Naive thymus-derived CD4-positive, alpha-beta T cell (primary cell): ENCODE measurements at regions not wholly inside any gene's neighbourhood (a gene's known extent, or its start where the extent isn't known, plus 50 kb on each side); places are given as distances from the start of the nearest gene placed in this dataset.

Experiments used
- ATAC-seq: fragments of 150-1000 bp; cut with Tn5 transposase; 2 replicates; pipeline ENCODE4 v1.10.0; 2021; ENCODE audit warnings: mild to moderate bottlenecking, moderate library complexity
- CTCF ChIA-PET: fragments of 350-600 bp; sonication (Branson Sonifier 250); formaldehyde crosslinking; loops from one replicate; lab custom pipeline; 2021; ENCODE audit warnings: antibody characterized with exemption; lab: Charles Lee
- POLR2A ChIA-PET: fragments of 350-600 bp; sonication (Branson Sonifier 250); formaldehyde crosslinking; loops from one replicate; lab custom pipeline; 2021; ENCODE audit warnings: antibody characterized with exemption, inconsistent platforms; lab: Charles Lee
- DNase-seq, 9 donors: peaks; one replicate each; pipeline versions ENCODE4 v3.0.0 to v3.0.0-alpha.2; 2020 to 2022; ENCODE audit warnings: mixed read lengths in 1 of 9
- H3K27ac ChIP-seq: one replicate; pipeline ENCODE4 v1.7.0; 2013; ENCODE audit warnings: mild to moderate bottlenecking, low read depth, low read length, moderate library complexity
- H3K27me3 ChIP-seq, 2 donors: one replicate each; pipeline ENCODE4 v1.7.0; 2013; ENCODE audit warnings: low read length in 2 of 2, mild to moderate bottlenecking in 2 of 2, moderate library complexity in 2 of 2; ENCODE audit not compliant: control insufficient read depth in 2 of 2, insufficient read depth in 2 of 2
- H3K36me3 ChIP-seq, 3 experiments: 1 replicate in 2 of 3; 2 replicates in 1 of 3; pipeline ENCODE4 v1.7.0; 2013; ENCODE audit warnings: low read length in 3 of 3, mild to moderate bottlenecking in 3 of 3, moderate library complexity in 1 of 3; ENCODE audit not compliant: insufficient read depth in 3 of 3, control insufficient read depth in 2 of 3
- H3K4me1 ChIP-seq, 2 donors: one replicate each; pipeline ENCODE4 v1.7.0; 2013; ENCODE audit warnings: low read length in 2 of 2, mild to moderate bottlenecking in 2 of 2, moderate library complexity in 1 of 2; ENCODE audit not compliant: control insufficient read depth in 2 of 2, insufficient read depth in 2 of 2
- H3K4me3 ChIP-seq: 2 replicates; pipeline ENCODE4 v1.7.0; 2013; ENCODE audit warnings: mild to moderate bottlenecking, low read length
- H3K9me3 ChIP-seq, 3 experiments: 1 replicate in 2 of 3; 2 replicates in 1 of 3; pipeline ENCODE4 v1.7.0; 2013; ENCODE audit warnings: low read length in 3 of 3; ENCODE audit not compliant: control insufficient read depth in 2 of 3
- H3K27ac Mint-ChIP-seq, 9 donors: one replicate each; pipeline ENCODE4 v1.8.0; 2020 to 2022; ENCODE audit warnings: mixed read lengths in 9 of 9, mild to moderate bottlenecking in 8 of 9, moderate library complexity in 5 of 9, inconsistent platforms in 2 of 9
- H3K27me3 Mint-ChIP-seq, 5 donors: one replicate each; pipeline ENCODE4 v1.8.0; 2021 to 2022; ENCODE audit warnings: mixed read lengths in 5 of 5, mild to moderate bottlenecking in 1 of 5
- H3K36me3 Mint-ChIP-seq, 5 donors: one replicate each; pipeline ENCODE4 v1.8.0; 2020 to 2022; ENCODE audit warnings: mixed read lengths in 5 of 5, mild to moderate bottlenecking in 3 of 5, inconsistent platforms in 1 of 5
- H3K4me1 Mint-ChIP-seq, 7 donors: one replicate each; pipeline ENCODE4 v1.8.0; 2020 to 2022; ENCODE audit warnings: mixed read lengths in 7 of 7, mild to moderate bottlenecking in 3 of 7, inconsistent platforms in 1 of 7
- H3K4me3 Mint-ChIP-seq, 10 donors: one replicate each; pipeline ENCODE4 v1.8.0; 2020 to 2022; ENCODE audit warnings: mild to moderate bottlenecking in 10 of 10, mixed read lengths in 10 of 10, moderate library complexity in 6 of 10, inconsistent platforms in 2 of 10
- H3K9me3 Mint-ChIP-seq, 11 donors: one replicate each; pipeline ENCODE4 v1.8.0; 2020 to 2022; ENCODE audit warnings: mixed read lengths in 11 of 11, mild to moderate bottlenecking in 4 of 11, inconsistent platforms in 1 of 11, moderate library complexity in 1 of 11
- intact Hi-C, 2 donors: fragments of 100-400 bp; cut with micrococcal nuclease; formaldehyde crosslinking; loops; one replicate each; pipeline ENCODE4 v1.15.1; 2023

GRCh38 chr1:93810316-93810715 lies 68.7 kb downstream of the DNTTIP2 start:
- CTCF ChIA-PET: no interaction called here
- Histone ChIP-seq H3K27ac (no peak overlapping the region), H3K9me3 (no peaks in the 10 kb centered on the region), H3K36me3 (no peaks in the 10 kb centered on the region), H3K27me3 (no peaks in the 10 kb centered on the region), H3K4me3 (no peak overlapping the region), H3K4me1 (no peaks in the 10 kb centered on the region)
- peaks cover 0 to 10% (median 2%) of the 10 kb centered on the region in 11 donors for H3K9me3 Mint-ChIP-seq
- no peak for DNase-seq
- no peak for ATAC-seq
- peaks cover 0 to 21% (median 0%) of the 10 kb centered on the region in 5 donors for H3K27me3 Mint-ChIP-seq
- H3K27ac Mint-ChIP-seq: no peak overlapping the region
- H3K4me1 Mint-ChIP-seq: peaks cover 0 to 6% (median 0%) of the 10 kb centered on the region in 7 donors
- intact Hi-C loops: no loop called here
- no peak overlapping the region for H3K4me3 Mint-ChIP-seq
- POLR2A ChIA-PET: no interaction called here
- peaks cover 0 to 18% (median 5%) of the 10 kb centered on the region in 5 donors for H3K36me3 Mint-ChIP-seq

DNA sequence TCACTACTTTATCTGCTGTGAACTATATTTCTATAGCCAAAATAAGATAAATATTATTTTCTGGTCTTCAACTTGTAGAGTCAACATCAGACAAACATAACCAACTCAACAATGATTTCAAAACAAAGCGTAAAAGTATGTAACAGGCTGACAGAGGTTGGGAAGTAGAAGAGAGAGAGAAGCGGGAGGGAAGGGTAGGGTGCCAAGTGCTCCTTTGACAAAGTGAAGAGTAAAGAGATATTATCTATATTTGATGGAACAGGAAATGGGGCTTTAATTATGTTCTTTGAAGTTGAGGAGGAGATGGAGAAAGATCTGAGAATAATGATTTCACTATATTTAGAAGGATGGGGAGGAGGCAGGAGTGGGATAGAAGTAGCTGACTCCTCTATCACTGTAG lies 70.1 kb downstream of the DNTTIP2 start:
- H3K27me3 ChIP-seq: no peaks in the 10 kb centered on the region
- Mint-ChIP-seq H3K9me3 (peaks cover 0 to 10% (median 2%) of the 10 kb centered on the region in 11 donors), H3K4me3 (peak overlapping the region in 1 of 10 donors; percentile 12), H3K36me3 (peaks cover 0 to 19% (median 5%) of the 10 kb centered on the region in 5 donors), H3K27ac (no peak overlapping the region), H3K4me1 (peaks cover 0 to 6% (median 0%) of the 10 kb centered on the region in 7 donors), H3K27me3 (peaks cover 0 to 25% (median 0%) of the 10 kb centered on the region in 5 donors)
- ATAC-seq (no peak), DNase-seq (no peak)
- no peaks in the 10 kb centered on the region for H3K4me1 ChIP-seq
- H3K9me3 ChIP-seq: no peaks in the 10 kb centered on the region
- intact Hi-C loops: no loop called here
- ChIA-PET POLR2A (no interaction called here), CTCF (no interaction called here)
- H3K4me3 ChIP-seq: no peak overlapping the region
- H3K27ac ChIP-seq: no peak overlapping the region
- H3K36me3 ChIP-seq: no peaks in the 10 kb centered on the region

DNA sequence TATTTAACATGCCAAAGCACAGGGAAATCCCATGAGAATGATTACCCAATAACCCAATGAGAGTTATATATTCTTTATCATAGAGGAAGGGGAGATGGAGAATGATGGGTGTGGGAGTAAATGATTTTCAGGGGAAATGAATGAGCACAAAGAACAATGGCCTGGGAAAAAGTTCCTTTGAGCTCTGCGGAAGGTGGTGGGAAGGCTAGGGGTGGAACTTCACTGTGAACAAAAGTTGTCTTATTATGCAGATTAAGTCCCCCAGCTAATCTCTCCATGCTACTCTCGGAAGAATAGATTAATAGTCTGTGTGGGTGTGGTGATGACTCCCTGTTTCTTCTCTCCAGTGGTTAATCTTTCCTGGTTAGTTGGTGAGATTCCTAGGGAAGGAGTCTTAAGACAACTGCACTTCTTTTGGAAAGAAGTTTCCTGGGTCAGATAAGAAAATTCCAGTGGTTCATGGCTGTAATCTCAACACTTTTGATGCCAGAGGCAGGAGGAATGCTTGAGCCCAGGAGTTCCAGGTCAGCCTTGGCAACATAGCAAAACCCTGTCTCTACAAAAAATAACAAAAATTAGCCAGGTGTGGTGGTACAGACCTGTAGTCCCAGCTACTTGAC lies 71.6 kb downstream of the DNTTIP2 start:
- peaks cover 0 to 6% (median 0%) of the 10 kb centered on the region in 7 donors for H3K4me1 Mint-ChIP-seq
- peaks cover 0 to 29% (median 0%) of the 10 kb centered on the region in 5 donors for H3K27me3 Mint-ChIP-seq
- no peaks in the 10 kb centered on the region for H3K27me3 ChIP-seq
- H3K27ac ChIP-seq: no peak overlapping the region
- ATAC-seq (no peak), DNase-seq (no peak)
- POLR2A ChIA-PET: no interaction called here
- H3K9me3 Mint-ChIP-seq: peaks cover 0 to 10% (median 2%) of the 10 kb centered on the region in 11 donors
- H3K27ac Mint-ChIP-seq: no peak overlapping the region
- no peaks in the 10 kb centered on the region for H3K9me3 ChIP-seq
- no peak overlapping the region for H3K4me3 ChIP-seq
- no peaks in the 10 kb centered on the region for H3K36me3 ChIP-seq
- intact Hi-C loops: no loop called here
- H3K4me1 ChIP-seq: no peaks in the 10 kb centered on the region
- CTCF ChIA-PET: no interaction called here
- peaks cover 0 to 19% (median 7%) of the 10 kb centered on the region in 5 donors for H3K36me3 Mint-ChIP-seq
- H3K4me3 Mint-ChIP-seq: no peak overlapping the region

- Histone ChIP-seq H3K27ac (no peak overlapping the region), H3K4me3 (no peak overlapping the region), H3K9me3 (no peaks in the 10 kb centered on the region), H3K36me3 (no peaks in the 10 kb centered on the region), H3K27me3 (no peaks in the 10 kb centered on the region), H3K4me1 (no peaks in the 10 kb centered on the region)
- DNase-seq (no peak), ATAC-seq (no peak)
- Mint-ChIP-seq H3K4me3 (no peak overlapping the region), H3K27ac (no peak overlapping the region), H3K4me1 (peaks cover 0 to 6% (median 0%) of the 10 kb centered on the region in 7 donors), H3K27me3 (peaks cover 0 to 36% (median 0%) of the 10 kb centered on the region in 5 donors), H3K36me3 (peaks cover 0 to 29% (median 11%) of the 10 kb centered on the region in 5 donors), H3K9me3 (peaks cover 0 to 10% (median 2%) of the 10 kb centered on the region in 11 donors)
- intact Hi-C loops: no loop called here
- ChIA-PET POLR2A (no interaction called here), CTCF (no interaction called here)
Measured at GRCh38 chr1:93805027-93805610, 73.9 kb downstream of the DNTTIP2 start.

GRCh38 chr1:93804412-93804811 lies 74.6 kb downstream of the DNTTIP2 start:
- DNase-seq (no peak), ATAC-seq (no peak)
- peaks cover 0 to 31% (median 11%) of the 10 kb centered on the region in 5 donors for H3K36me3 Mint-ChIP-seq
- no peak overlapping the region for H3K4me3 Mint-ChIP-seq
- Histone ChIP-seq H3K9me3 (no peaks in the 10 kb centered on the region), H3K4me1 (no peaks in the 10 kb centered on the region), H3K27me3 (no peaks in the 10 kb centered on the region), H3K4me3 (no peak overlapping the region), H3K27ac (no peak overlapping the region), H3K36me3 (no peaks in the 10 kb centered on the region)
- intact Hi-C loops: no loop called here
- ChIA-PET POLR2A (no interaction called here), CTCF (no interaction called here)
- H3K4me1 Mint-ChIP-seq: peaks cover 0 to 6% (median 0%) of the 10 kb centered on the region in 7 donors
- H3K27ac Mint-ChIP-seq: no peak overlapping the region
- peaks cover 0 to 10% (median 2%) of the 10 kb centered on the region in 11 donors for H3K9me3 Mint-ChIP-seq
- H3K27me3 Mint-ChIP-seq: peaks cover 0 to 38% (median 0%) of the 10 kb centered on the region in 5 donors

DNA sequence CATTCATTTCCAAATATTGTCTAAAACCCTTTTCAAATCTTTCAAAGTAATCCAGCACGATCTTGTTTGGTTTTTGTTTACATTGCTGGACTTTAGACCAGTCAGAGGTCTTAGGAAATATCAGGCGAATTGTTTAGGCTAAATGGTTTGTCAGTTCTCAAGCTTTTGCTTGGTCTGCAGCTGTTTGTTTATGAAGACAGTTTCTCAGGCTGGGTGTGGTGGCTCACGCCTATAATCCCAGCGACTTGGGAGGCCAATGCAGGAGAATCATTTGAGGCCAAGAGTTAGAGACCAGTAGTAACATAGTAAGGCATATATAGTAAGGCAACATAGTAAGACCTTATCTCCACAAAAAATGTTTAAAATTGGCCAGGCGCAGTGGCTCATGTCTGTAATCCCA lies 77.5 kb downstream of the DNTTIP2 start:
- H3K9me3 ChIP-seq: no peaks in the 10 kb centered on the region
- peaks cover 0 to 7% (median 0%) of the 10 kb centered on the region in 11 donors for H3K9me3 Mint-ChIP-seq
- no peaks in the 10 kb centered on the region for H3K27me3 ChIP-seq
- no peak overlapping the region for H3K4me3 ChIP-seq
- DNase-seq (no peak), ATAC-seq (no peak)
- ChIA-PET CTCF (no interaction called here), POLR2A (no interaction called here)
- H3K4me3 Mint-ChIP-seq: no peak overlapping the region
- peaks cover 0 to 37% (median 4%) of the 10 kb centered on the region in 5 donors for H3K27me3 Mint-ChIP-seq
- H3K4me1 Mint-ChIP-seq: no peaks in the 10 kb centered on the region
- H3K36me3 Mint-ChIP-seq: peaks cover 0 to 32% (median 8%) of the 10 kb centered on the region in 5 donors
- intact Hi-C loops: no loop called here
- H3K27ac Mint-ChIP-seq: no peak overlapping the region
- no peaks in the 10 kb centered on the region for H3K36me3 ChIP-seq
- no peak overlapping the region for H3K27ac ChIP-seq
- H3K4me1 ChIP-seq: no peaks in the 10 kb centered on the region

GRCh38 chr1:93800856-93801255 lies 78.2 kb downstream of the DNTTIP2 start:
- H3K4me1 ChIP-seq: no peaks in the 10 kb centered on the region
- H3K9me3 Mint-ChIP-seq: peaks cover 0 to 7% (median 0%) of the 10 kb centered on the region in 11 donors
- CTCF ChIA-PET: no interaction called here
- peaks cover 0 to 31% (median 4%) of the 10 kb centered on the region in 5 donors for H3K27me3 Mint-ChIP-seq
- no peak overlapping the region for H3K4me3 ChIP-seq
- POLR2A ChIA-PET: no interaction called here
- H3K27ac Mint-ChIP-seq: no peak overlapping the region
- no peaks in the 10 kb centered on the region for H3K36me3 ChIP-seq
- no peaks in the 10 kb centered on the region for H3K9me3 ChIP-seq
- ATAC-seq (no peak), DNase-seq (no peak)
- peaks cover 0 to 29% (median 8%) of the 10 kb centered on the region in 5 donors for H3K36me3 Mint-ChIP-seq
- H3K27ac ChIP-seq: no peak overlapping the region
- no peaks in the 10 kb centered on the region for H3K4me1 Mint-ChIP-seq
- no peak overlapping the region for H3K4me3 Mint-ChIP-seq
- intact Hi-C loops: no loop called here
- H3K27me3 ChIP-seq: no peaks in the 10 kb centered on the region
